AG04449 (cell line): ENCODE measurements at regions not wholly inside any gene's neighbourhood (a gene's known extent, or its start where the extent isn't known, plus 50 kb on each side); places are given as distances from the start of the nearest gene placed in this dataset.

Source experiments
- CTCF ChIA-PET: fragments of 350-600 bp; formaldehyde crosslinking; extraction: SDS; loops from one replicate; lab custom pipeline; 2021; ENCODE audit warnings: antibody characterized with exemption; lab: Yijun Ruan, JAX
- POLR2A ChIA-PET: fragments of 400-600, 350-600 bp; formaldehyde crosslinking; extraction: SDS; loops from one replicate; lab custom pipeline; 2020; ENCODE audit warnings: antibody characterized with exemption, inconsistent platforms; lab: Yijun Ruan, JAX
- DNase-seq: peaks from one replicate; pipeline ENCODE4 v3.0.0-alpha.2; 2010; ENCODE audit warnings: low read depth, low spot score
- H3K4me3 ChIP-seq: 2 replicates; pipeline ENCODE4 v1.5.1; 2011; ENCODE audit warnings: low read depth, mild to moderate bottlenecking, control low read depth, low read length
- TF ChIP-seq, protein P1 (sequence below): IDR thresholded peaks from one replicate; pipeline ENCODE4 v1.5.1; 2011; ENCODE audit warnings: mild to moderate bottlenecking, moderate library complexity, low read length, control low read depth, inconsistent platforms; ENCODE audit not compliant: insufficient read depth; ENCODE audit errors: missing control alignments

DNA sequence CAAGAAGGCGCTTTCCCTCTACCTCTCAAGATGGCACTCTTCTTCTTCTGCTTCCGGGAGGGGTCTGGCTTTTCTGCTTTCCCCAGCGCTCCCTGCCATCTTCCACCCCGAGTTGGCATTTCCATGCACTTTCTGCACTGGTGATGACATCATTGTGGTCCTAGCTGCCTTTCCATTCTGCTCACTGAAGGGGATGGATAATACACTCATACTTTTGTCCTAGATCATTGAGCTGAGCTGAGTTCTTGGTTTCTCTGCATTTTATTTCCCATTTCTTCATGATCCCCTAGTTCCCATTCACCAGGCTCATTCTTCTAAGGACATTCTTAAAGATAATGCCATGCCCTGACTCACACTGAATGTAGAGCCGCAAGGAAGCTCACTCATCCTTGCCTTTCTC lies 96.7 kb downstream of the EDN1 start:
- no peak overlapping the region for H3K4me3 ChIP-seq
- ChIA-PET POLR2A (no interaction called here), CTCF (interaction anchor here (1.0 kb wide), 1 partner anchor 220 kb away, joined by 3 read pairs; no protein-coding TSS in a partner anchor)
- DNase-seq, result no peak
- TF ChIP-seq, protein P1, sequence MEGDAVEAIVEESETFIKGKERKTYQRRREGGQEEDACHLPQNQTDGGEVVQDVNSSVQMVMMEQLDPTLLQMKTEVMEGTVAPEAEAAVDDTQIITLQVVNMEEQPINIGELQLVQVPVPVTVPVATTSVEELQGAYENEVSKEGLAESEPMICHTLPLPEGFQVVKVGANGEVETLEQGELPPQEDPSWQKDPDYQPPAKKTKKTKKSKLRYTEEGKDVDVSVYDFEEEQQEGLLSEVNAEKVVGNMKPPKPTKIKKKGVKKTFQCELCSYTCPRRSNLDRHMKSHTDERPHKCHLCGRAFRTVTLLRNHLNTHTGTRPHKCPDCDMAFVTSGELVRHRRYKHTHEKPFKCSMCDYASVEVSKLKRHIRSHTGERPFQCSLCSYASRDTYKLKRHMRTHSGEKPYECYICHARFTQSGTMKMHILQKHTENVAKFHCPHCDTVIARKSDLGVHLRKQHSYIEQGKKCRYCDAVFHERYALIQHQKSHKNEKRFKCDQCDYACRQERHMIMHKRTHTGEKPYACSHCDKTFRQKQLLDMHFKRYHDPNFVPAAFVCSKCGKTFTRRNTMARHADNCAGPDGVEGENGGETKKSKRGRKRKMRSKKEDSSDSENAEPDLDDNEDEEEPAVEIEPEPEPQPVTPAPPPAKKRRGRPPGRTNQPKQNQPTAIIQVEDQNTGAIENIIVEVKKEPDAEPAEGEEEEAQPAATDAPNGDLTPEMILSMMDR, result no peak

DNA sequence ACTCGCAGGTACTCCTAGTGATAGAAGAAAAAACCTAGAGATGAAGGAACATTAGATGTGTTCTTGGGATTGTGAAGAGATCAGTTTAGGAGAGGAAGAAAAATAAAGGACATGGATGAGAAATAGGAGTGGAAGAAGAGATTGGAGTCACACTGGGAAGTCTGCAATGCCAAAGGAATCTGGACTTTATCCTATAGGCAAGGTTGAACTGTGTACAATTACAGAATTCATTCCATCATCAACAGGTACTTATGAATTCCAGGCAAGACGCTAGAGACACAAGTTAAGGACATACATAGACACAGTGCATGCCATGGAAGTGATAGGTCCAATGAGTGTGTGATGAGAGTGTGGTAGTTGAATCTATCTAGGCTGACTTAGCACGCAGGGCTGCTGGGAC lies 101.3 kb downstream of the EDN1 start:
- TF ChIP-seq, protein P1, result no peak
- no peak overlapping the region for H3K4me3 ChIP-seq
- CTCF ChIA-PET, result interaction anchor here (0.9 to 1.5 kb wide), 3 partner anchors 12 to 213 kb away, joined by 3 to 5 read pairs (median 4); partner anchors contain the start of gene EDN1
- POLR2A ChIA-PET, result no interaction called here
- no peak for DNase-seq

DNA sequence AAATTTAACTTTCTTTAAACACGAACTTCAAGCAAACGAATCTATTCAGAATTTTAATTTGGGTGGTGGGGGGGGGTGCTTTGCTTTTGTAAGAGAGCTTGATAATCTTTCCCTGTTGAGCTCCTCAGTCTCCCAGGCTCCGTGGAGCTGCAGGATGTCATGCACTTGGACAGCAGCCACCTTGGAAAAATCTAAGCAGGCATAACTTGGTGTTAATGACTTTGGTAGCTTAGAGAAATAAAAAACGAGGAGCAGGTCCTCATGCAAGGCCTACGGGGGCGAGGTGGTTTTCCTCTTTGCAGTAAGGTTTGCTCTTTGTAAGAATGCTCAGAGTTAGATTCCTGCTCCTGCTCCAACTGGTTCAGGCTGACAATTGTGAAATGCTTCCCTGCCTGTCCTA lies 102.3 kb downstream of the EDN1 start:
- no peak overlapping the region for H3K4me3 ChIP-seq
- DNase-seq, result no peak
- ChIA-PET CTCF (interaction anchor here (3.6 kb wide), 1 partner anchor 212 kb away, joined by 45 read pairs; no protein-coding TSS in a partner anchor), POLR2A (no interaction called here)
- TF ChIP-seq, protein P1, result no peak

DNA sequence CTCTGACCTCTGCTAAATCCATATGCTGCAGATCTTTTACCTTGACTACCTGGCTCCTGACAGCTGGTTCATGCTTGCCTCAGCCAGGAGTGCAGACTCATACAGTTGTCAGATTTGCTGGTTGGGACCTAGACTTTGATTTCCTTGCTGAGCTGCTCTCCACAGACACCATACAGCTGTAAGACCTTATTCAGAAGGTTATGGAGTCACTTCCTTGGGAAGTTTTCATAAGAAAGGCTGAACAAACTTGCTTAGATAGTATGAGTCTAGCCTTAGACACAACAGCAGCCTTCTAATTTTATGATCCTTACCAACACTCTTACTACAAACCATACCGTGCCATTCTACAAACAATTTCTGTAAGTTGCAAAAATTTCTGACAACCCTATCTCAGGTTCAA lies 102.9 kb downstream of the EDN1 start:
- ChIA-PET CTCF (interaction anchor here (1.2 to 3.6 kb wide), 2 partner anchors 103 to 211 kb away, joined by 3 to 45 read pairs; partner anchors contain the start of gene EDN1), POLR2A (no interaction called here)
- DNase-seq, result no peak
- TF ChIP-seq, protein P1, result no peak
- no peak overlapping the region for H3K4me3 ChIP-seq

DNA sequence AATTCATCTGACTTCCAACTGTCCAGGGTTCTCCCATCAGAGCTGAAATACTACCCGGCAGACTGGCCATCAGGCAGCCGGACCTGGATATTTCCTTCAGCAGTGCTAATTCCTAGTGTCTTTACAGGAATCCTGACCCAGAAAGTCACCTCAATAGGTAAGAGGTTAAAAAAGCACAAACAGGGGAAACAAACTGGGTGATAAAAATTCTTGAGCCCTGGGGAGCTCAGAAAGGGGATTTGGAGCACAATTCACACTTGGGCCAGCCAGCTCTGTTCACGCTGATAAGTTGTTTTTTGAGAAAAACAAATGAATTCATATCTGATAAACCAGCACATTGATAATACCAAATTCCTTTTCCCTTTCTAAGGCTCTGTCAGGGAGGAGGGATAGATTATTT lies 104.0 kb downstream of the EDN1 start:
- H3K4me3 ChIP-seq, result no peak overlapping the region
- POLR2A ChIA-PET, result no interaction called here
- CTCF ChIA-PET, result interaction anchor here (0.7 to 3.6 kb wide), 5 partner anchors 18 to 213 kb away, joined by 3 to 45 read pairs (median 3); partner anchors contain the start of gene EDN1
- TF ChIP-seq, protein P1, result no peak
- DNase-seq, result no peak

DNA sequence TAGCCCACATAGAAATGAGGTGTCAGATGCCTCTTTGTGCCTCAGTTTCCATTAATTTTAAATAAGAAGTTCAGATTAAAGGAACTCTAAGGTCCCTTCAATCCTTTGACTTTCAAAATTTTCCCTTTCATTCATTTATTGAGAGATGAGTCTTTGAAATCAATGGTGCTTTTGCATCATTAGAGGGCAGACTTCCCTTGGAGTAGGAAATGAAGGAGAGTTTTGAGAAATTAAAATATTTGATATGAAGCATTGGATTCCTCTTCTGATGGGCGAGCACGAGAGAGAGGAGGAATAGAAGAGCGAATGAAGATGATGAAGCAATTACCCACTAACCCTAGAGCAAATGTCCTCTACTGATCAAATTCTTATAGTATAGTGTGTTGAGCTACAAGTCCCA lies 105.7 kb downstream of the EDN1 start:
- TF ChIP-seq, protein P1, result peak; percentile 17
- ChIA-PET CTCF (interaction anchor here (0.8 to 1.8 kb wide), 14 partner anchors 13 to 241 kb away, joined by 3 to 20 read pairs (median 4); no protein-coding TSS in a partner anchor), POLR2A (no interaction called here)
- no peak overlapping the region for H3K4me3 ChIP-seq
- DNase-seq, result no peak
